SKM-1 (cell line): ENCODE measurements at regions not wholly inside any gene's neighbourhood (a gene's known extent, or its start where the extent isn't known, plus 50 kb on each side); places are given as distances from the start of the nearest gene placed in this dataset.

ENCODE experiments used
- DNase-seq: peaks from one replicate; lab custom pipeline; 2025; ENCODE audit not compliant: unreplicated experiment; lab: John Stamatoyannopoulos, UW

GRCh38 chr2:239454507-239454906 is 53.7 kb upstream of the HDAC4 start:
- no peak for DNase-seq
